ENCODE measurements at regions not wholly inside any gene's neighbourhood (a gene's known extent, or its start where the extent isn't known, plus 50 kb on each side); places are given as distances from the start of the nearest gene placed in this dataset.

DNA sequence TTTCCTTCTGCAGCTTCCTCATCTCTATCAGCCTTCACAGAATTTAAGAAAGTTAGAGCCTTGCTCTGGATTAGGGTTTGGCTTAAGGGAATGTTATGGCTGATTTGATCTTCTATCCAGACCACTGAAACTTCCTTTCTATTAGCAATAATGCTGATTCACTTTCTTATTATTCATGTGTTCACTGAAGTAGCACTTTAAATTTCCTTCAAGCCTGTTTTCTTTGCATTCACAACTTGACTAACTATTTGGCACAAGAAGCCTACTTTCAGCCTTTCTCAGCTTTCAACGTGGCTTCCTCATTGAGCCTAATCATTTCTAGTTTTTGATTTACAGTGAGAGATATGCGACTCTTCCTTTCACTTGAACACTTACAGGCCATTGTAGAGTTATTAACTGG is 528.5 kb downstream of the PLPP3 start:
- TF ChIP-seq CTCF (IDR thresholded peaks at IDR 0.05) (no peak), POLR2A (IDR thresholded peaks at IDR 0.05) (no peak)
